Nephron (organoid): ENCODE measurements at regions not wholly inside any gene's neighbourhood (a gene's known extent, or its start where the extent isn't known, plus 50 kb on each side); places are given as distances from the start of the nearest gene placed in this dataset.
A peak's percentile ranks its signal among the peaks of the same experiment; 100 is the strongest.

Source experiments
- H3K27ac Mint-ChIP-seq, 3 experiments: 2 replicates each; pipeline ENCODE4 v1.8.0; 2020; ENCODE audit warnings: mixed read lengths in 3 of 3, mild to moderate bottlenecking in 2 of 3, moderate library complexity in 1 of 3
- H3K27me3 Mint-ChIP-seq: 2 replicates; pipeline ENCODE4 v1.8.0; 2021; ENCODE audit warnings: low read depth, mild to moderate bottlenecking, moderate library complexity, mixed read lengths
- H3K36me3 Mint-ChIP-seq: 2 replicates; pipeline ENCODE4 v1.8.0; 2020; ENCODE audit warnings: low read depth, mixed read lengths
- H3K4me1 Mint-ChIP-seq: 2 replicates; pipeline ENCODE4 v1.8.0; 2020; ENCODE audit warnings: mixed read lengths
- H3K4me3 Mint-ChIP-seq, 3 experiments: 2 replicates each; pipeline ENCODE4 v1.8.0; 2020; ENCODE audit warnings: mild to moderate bottlenecking in 3 of 3, mixed read lengths in 3 of 3, moderate library complexity in 2 of 3
- H3K9me3 Mint-ChIP-seq: 2 replicates; pipeline ENCODE4 v1.8.0; 2020; ENCODE audit warnings: mixed read lengths
- TF ChIP-seq, protein P1 (sequence below), 3 experiments: fragments of 200-600 bp; sonication (generic); IDR thresholded peaks; one replicate each; pipeline ENCODE4 v1.5.0; 2021; ENCODE audit warnings: antibody characterized with exemption in 3 of 3; ENCODE audit not compliant: unreplicated experiment in 3 of 3

GRCh38 chr6:103011605-103012004 is 1618.1 kb downstream of the GRIK2 start:
- no peaks in the 10 kb centered on the region for H3K4me1 Mint-ChIP-seq
- no peak overlapping the region for H3K4me3 Mint-ChIP-seq
- TF ChIP-seq, protein P1, sequence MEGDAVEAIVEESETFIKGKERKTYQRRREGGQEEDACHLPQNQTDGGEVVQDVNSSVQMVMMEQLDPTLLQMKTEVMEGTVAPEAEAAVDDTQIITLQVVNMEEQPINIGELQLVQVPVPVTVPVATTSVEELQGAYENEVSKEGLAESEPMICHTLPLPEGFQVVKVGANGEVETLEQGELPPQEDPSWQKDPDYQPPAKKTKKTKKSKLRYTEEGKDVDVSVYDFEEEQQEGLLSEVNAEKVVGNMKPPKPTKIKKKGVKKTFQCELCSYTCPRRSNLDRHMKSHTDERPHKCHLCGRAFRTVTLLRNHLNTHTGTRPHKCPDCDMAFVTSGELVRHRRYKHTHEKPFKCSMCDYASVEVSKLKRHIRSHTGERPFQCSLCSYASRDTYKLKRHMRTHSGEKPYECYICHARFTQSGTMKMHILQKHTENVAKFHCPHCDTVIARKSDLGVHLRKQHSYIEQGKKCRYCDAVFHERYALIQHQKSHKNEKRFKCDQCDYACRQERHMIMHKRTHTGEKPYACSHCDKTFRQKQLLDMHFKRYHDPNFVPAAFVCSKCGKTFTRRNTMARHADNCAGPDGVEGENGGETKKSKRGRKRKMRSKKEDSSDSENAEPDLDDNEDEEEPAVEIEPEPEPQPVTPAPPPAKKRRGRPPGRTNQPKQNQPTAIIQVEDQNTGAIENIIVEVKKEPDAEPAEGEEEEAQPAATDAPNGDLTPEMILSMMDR (IDR thresholded peaks at IDR 0.05; ENCODE audit: unreplicated experiment in 3 of 3) = no peak
- H3K9me3 Mint-ChIP-seq = peaks cover 15% of the 10 kb centered on the region
- no peak overlapping the region for H3K27ac Mint-ChIP-seq
- H3K36me3 Mint-ChIP-seq = no peaks in the 10 kb centered on the region
- no peaks in the 10 kb centered on the region for H3K27me3 Mint-ChIP-seq

GRCh38 chr6:103002282-103002681 is 1608.8 kb downstream of the GRIK2 start:
- H3K4me3 Mint-ChIP-seq = no peak overlapping the region
- TF ChIP-seq, protein P1 (IDR thresholded peaks at IDR 0.05; ENCODE audit: unreplicated experiment in 3 of 3) = no peak
- H3K27me3 Mint-ChIP-seq = no peaks in the 10 kb centered on the region
- peaks cover 22% of the 10 kb centered on the region for H3K9me3 Mint-ChIP-seq
- H3K36me3 Mint-ChIP-seq = peaks cover 7% of the 10 kb centered on the region
- peaks cover 10% of the 10 kb centered on the region for H3K4me1 Mint-ChIP-seq
- peak overlapping the region in 1 of 3 experiments; percentile 37 for H3K27ac Mint-ChIP-seq

DNA sequence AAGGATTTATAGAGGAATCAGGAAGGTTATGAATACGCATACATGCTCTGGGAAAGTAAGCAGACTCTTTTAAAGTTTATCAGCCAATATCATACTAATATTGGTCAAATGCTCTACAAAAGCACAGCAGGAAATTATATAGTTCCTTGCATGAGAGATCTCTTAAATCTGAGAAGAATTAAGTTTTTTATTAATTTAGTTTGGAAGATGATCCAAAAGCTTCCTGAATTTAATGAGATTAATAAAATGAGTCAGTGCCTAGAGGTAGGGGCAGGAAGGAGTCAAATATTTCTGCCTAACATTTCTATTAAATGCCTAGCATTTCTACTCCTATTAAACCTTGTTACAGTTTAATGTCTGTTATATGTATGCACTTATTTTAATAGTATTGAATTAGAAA is 1608.2 kb downstream of the GRIK2 start:
- peak overlapping the region; percentile 70 to 86 (median 79) for H3K27ac Mint-ChIP-seq
- H3K4me3 Mint-ChIP-seq = no peak overlapping the region
- TF ChIP-seq, protein P1 (IDR thresholded peaks at IDR 0.05; ENCODE audit: unreplicated experiment in 3 of 3) = no peak
- H3K9me3 Mint-ChIP-seq = peaks cover 17% of the 10 kb centered on the region
- H3K4me1 Mint-ChIP-seq = peaks cover 10% of the 10 kb centered on the region
- H3K27me3 Mint-ChIP-seq = no peaks in the 10 kb centered on the region
- H3K36me3 Mint-ChIP-seq = peaks cover 7% of the 10 kb centered on the region

- Mint-ChIP-seq H3K4me3 (peak overlapping the region; percentile 45 to 68 (median 50)), H3K4me1 (peaks cover 10% of the 10 kb centered on the region), H3K36me3 (peaks cover 7% of the 10 kb centered on the region), H3K9me3 (peaks cover 14% of the 10 kb centered on the region), H3K27ac (peak overlapping the region; percentile 79 to 86 (median 79)), H3K27me3 (no peaks in the 10 kb centered on the region)
- TF ChIP-seq, protein P1 (IDR thresholded peaks at IDR 0.05; ENCODE audit: unreplicated experiment in 3 of 3) = no peak
Observed at GRCh38 chr6:103000688-103001087, 1607.2 kb downstream of the GRIK2 start.

GRCh38 chr6:102995491-102995890 is 1602.0 kb downstream of the GRIK2 start:
- no peaks in the 10 kb centered on the region for H3K27me3 Mint-ChIP-seq
- H3K27ac Mint-ChIP-seq = peak overlapping the region; percentile 17 to 72 (median 41)
- TF ChIP-seq, protein P1 (IDR thresholded peaks at IDR 0.05; ENCODE audit: unreplicated experiment in 3 of 3) = no peak
- H3K4me3 Mint-ChIP-seq = no peak overlapping the region
- no peaks in the 10 kb centered on the region for H3K36me3 Mint-ChIP-seq
- H3K9me3 Mint-ChIP-seq = peaks cover 2% of the 10 kb centered on the region
- peaks cover 1% of the 10 kb centered on the region for H3K4me1 Mint-ChIP-seq

- TF ChIP-seq, protein P1 (IDR thresholded peaks at IDR 0.05; ENCODE audit: unreplicated experiment in 3 of 3) = no peak
- H3K27ac Mint-ChIP-seq = no peak overlapping the region
Observed at GRCh38 chr6:102994866-102995265, 1601.4 kb downstream of the GRIK2 start.

More at GRCh38 chr6:102994866-102995265, 1601.4 kb downstream of the GRIK2 start:
- Mint-ChIP-seq H3K27me3 (no peaks in the 10 kb centered on the region), H3K4me3 (no peak overlapping the region), H3K9me3 (peaks cover 2% of the 10 kb centered on the region), H3K4me1 (no peaks in the 10 kb centered on the region), H3K36me3 (no peaks in the 10 kb centered on the region)
